SK-N-SH (cell line): ENCODE measurements at regions not wholly inside any gene's neighbourhood (a gene's known extent, or its start where the extent isn't known, plus 50 kb on each side); places are given as distances from the start of the nearest gene placed in this dataset.

ENCODE experiments used
- CTCF ChIA-PET: fragments of 300-600, 350-600 bp; formaldehyde crosslinking; extraction: SDS; loops from one replicate; lab custom pipeline; 2021; lab: Yijun Ruan, JAX
- POLR2A ChIA-PET: fragments of 350-600 bp; sonication (Branson Sonifier 250); formaldehyde crosslinking; extraction: SDS; loops from one replicate; lab custom pipeline; 2020; ENCODE audit warnings: antibody characterized with exemption, inconsistent platforms; lab: Yijun Ruan, JAX
- DNase-seq: peaks from one replicate; pipeline ENCODE4 v3.0.0; 2012
- H2AFZ ChIP-seq: fragments of 200-600 bp; sonication (generic); 2 replicates; pipeline ENCODE4 v1.8.1; 2016; ENCODE audit warnings: antibody characterized with exemption, mild to moderate bottlenecking, low read depth
- H3F3A ChIP-seq: fragments of 200-600 bp; sonication (generic); replicated peaks from 2 replicates; pipeline ENCODE3; 2016; ENCODE audit warnings: antibody characterized with exemption, mild to moderate bottlenecking; ENCODE audit not compliant: insufficient read depth
- H3K27ac ChIP-seq, 2 experiments: fragments of 200-500 bp in 1 of 2; fragments of 200-600 bp in 1 of 2; sonication (Bioruptor generic) in 1 of 2; sonication (generic), shearing (Covaris generic) in 1 of 2; 2 replicates each; pipeline versions ENCODE4 v1.5.1 to v1.6.1; 2014 to 2016; ENCODE audit warnings: low read depth in 2 of 2, inconsistent platforms in 1 of 2, low read length in 1 of 2, mild to moderate bottlenecking in 1 of 2, mixed read lengths in 1 of 2
- H3K27me3 ChIP-seq: fragments of 200-600 bp; sonication (generic), shearing (Covaris generic); 2 replicates; pipeline ENCODE4 v1.6.1; 2016; ENCODE audit warnings: mixed run types; ENCODE audit not compliant: insufficient read depth
- H3K36me3 ChIP-seq, 2 experiments: fragments of 200-500 bp in 1 of 2; fragments of 200-600 bp in 1 of 2; sonication (Bioruptor generic) in 1 of 2; sonication (generic) in 1 of 2; replicated peaks in 1 of 2; 2 replicates each; pipeline versions ENCODE3 to v1.5.1; 2014 to 2016; ENCODE audit warnings: low read length in 1 of 2, mild to moderate bottlenecking in 1 of 2; ENCODE audit not compliant: insufficient read depth in 2 of 2, control insufficient read depth in 1 of 2
- H3K4me1 ChIP-seq, 2 experiments: fragments of 200-500 bp in 1 of 2; fragments of 200-600 bp in 1 of 2; sonication (Bioruptor generic) in 1 of 2; sonication (generic), shearing (Covaris generic) in 1 of 2; 2 replicates each; pipeline versions ENCODE4 v1.5.1 to v1.6.1; 2014 to 2016; ENCODE audit warnings: low read depth in 1 of 2, low read length in 1 of 2, mixed run types in 1 of 2; ENCODE audit not compliant: insufficient read depth in 2 of 2, control insufficient read depth in 1 of 2
- H3K4me2 ChIP-seq: fragments of 200-600 bp; sonication (generic), shearing (Covaris generic); 2 replicates; pipeline ENCODE4 v1.6.1; 2017; ENCODE audit warnings: mixed run types
- H3K4me3 ChIP-seq, 2 experiments: fragments of 200-500 bp in 1 of 2; fragments of 200-600 bp in 1 of 2; sonication (Bioruptor generic) in 1 of 2; sonication (generic), shearing (Covaris generic) in 1 of 2; 2 replicates each; pipeline versions ENCODE4 v1.5.1 to v1.8.1; 2014 to 2016; ENCODE audit warnings: low read depth in 2 of 2, inconsistent platforms in 1 of 2, low read length in 1 of 2, mild to moderate bottlenecking in 1 of 2, mixed read lengths in 1 of 2, moderate library complexity in 1 of 2
- H3K79me2 ChIP-seq: fragments of 200-600 bp; sonication (generic); 2 replicates; pipeline ENCODE4 v1.8.1; 2017; ENCODE audit warnings: mild to moderate bottlenecking; ENCODE audit not compliant: insufficient read depth
- H3K9ac ChIP-seq: fragments of 200-600 bp; sonication (generic); 2 replicates; pipeline ENCODE4 v1.6.1; 2017; ENCODE audit warnings: mixed run types
- H3K9me2 ChIP-seq: fragments of 200-600 bp; sonication (generic); 2 replicates; pipeline ENCODE4 v1.6.1; 2017; ENCODE audit warnings: mixed run types
- H3K9me3 ChIP-seq: fragments of 200-600 bp; sonication (generic); 2 replicates; pipeline ENCODE4 v1.6.1; 2017; ENCODE audit warnings: mixed run types, mild to moderate bottlenecking, moderate library complexity
- H4K20me1 ChIP-seq: fragments of 200-600 bp; sonication (generic); 2 replicates; pipeline ENCODE4 v1.6.1; 2017; ENCODE audit warnings: mild to moderate bottlenecking, mixed run types; ENCODE audit not compliant: insufficient read depth
- ELF1 ChIP-seq: IDR thresholded peaks from 2 replicates; pipeline ENCODE4 v1.4.0; 2012
- EP300 ChIP-seq, 2 experiments: IDR thresholded peaks; 2 replicates each; pipeline versions ENCODE4 v1.4.0 to v1.6.1; 2012; ENCODE audit warnings: borderline replicate concordance in 1 of 2, low read depth in 1 of 2, low read length in 1 of 2
- FOXM1 ChIP-seq: IDR thresholded peaks from 2 replicates; pipeline ENCODE4 v1.4.0; 2012; ENCODE audit warnings: low read depth, mild to moderate bottlenecking
- GABPA ChIP-seq: IDR thresholded peaks from 2 replicates; pipeline ENCODE4 v1.4.0; 2012; ENCODE audit warnings: low read depth, mild to moderate bottlenecking
- GATA2 ChIP-seq: sonication (generic); formaldehyde crosslinking; IDR thresholded peaks from 2 replicates; pipeline ENCODE4 v1.5.0; 2020; ENCODE audit warnings: mild to moderate bottlenecking, missing genetic modification reagents
- JUND ChIP-seq: IDR thresholded peaks from 2 replicates; pipeline ENCODE4 v1.4.0; 2012
- MEF2A ChIP-seq: IDR thresholded peaks from 2 replicates; pipeline ENCODE4 v1.4.0; 2012; ENCODE audit warnings: low read depth, borderline replicate concordance
- NFIC ChIP-seq: IDR thresholded peaks from 2 replicates; pipeline ENCODE4 v1.4.0; 2012; ENCODE audit warnings: borderline replicate concordance
- POLR2AphosphoS5 ChIP-seq: IDR thresholded peaks from 2 replicates; pipeline ENCODE4 v1.6.1; 2012; ENCODE audit warnings: low read depth, low read length
- RFX5 ChIP-seq: IDR thresholded peaks from 2 replicates; pipeline ENCODE4 v1.6.1; 2012; ENCODE audit warnings: mild to moderate bottlenecking, improper control_type of control experiment, low read length
- SIN3A ChIP-seq: IDR thresholded peaks from 2 replicates; pipeline ENCODE4 v1.6.1; 2012; ENCODE audit warnings: low read depth, mild to moderate bottlenecking, low read length, moderate library complexity, borderline replicate concordance
- TAF1 ChIP-seq: IDR thresholded peaks from 2 replicates; pipeline ENCODE4 v1.6.1; 2012; ENCODE audit warnings: low read depth, mild to moderate bottlenecking, low read length, moderate library complexity, borderline replicate concordance
- TEAD4 ChIP-seq: IDR thresholded peaks from 2 replicates; pipeline ENCODE4 v1.4.0; 2012; ENCODE audit warnings: mild to moderate bottlenecking, borderline replicate concordance; ENCODE audit not compliant: insufficient read depth
- USF2 ChIP-seq: fragments of 150-350 bp; IDR thresholded peaks from 2 replicates; pipeline ENCODE4 v1.6.1; 2017; ENCODE audit warnings: antibody characterized with exemption, low read length, low read depth, borderline replicate concordance
- WGBS: methylation state at CpG from one replicate; pipeline ENCODE4 v1.1.6; 2017; ENCODE audit warnings: low lambda C conversion rate; 5-methylcytosine and 5-hydroxymethylcytosine counted together
- TF ChIP-seq, protein P1 (sequence below): fragments of 150-350 bp; IDR thresholded peaks from 2 replicates; pipeline ENCODE4 v1.6.1; 2016; ENCODE audit warnings: mild to moderate bottlenecking, low read depth, low read length
- TF ChIP-seq, protein P2 (sequence below): IDR thresholded peaks from 2 replicates; pipeline ENCODE4; 2012

DNA sequence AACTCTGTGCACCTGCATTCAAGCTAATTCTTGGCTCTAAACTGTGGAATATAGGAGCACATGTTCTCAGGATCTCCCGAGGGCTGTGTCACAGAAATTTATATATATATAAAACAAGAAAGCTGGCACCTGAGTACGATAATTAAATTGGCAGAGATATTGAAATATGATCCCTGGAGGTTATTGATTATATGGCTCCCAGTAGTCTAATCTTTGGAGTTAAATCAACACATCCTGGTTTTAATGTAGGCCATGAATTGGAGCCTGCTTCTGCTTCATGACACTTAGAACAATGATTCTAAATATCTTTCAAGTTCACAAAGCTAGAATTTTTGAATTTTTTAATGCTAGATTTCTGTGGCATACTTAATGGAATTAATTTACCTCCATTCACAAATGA lies 84.3 kb downstream of the CTH start (continued):
- TF ChIP-seq, protein P1, sequence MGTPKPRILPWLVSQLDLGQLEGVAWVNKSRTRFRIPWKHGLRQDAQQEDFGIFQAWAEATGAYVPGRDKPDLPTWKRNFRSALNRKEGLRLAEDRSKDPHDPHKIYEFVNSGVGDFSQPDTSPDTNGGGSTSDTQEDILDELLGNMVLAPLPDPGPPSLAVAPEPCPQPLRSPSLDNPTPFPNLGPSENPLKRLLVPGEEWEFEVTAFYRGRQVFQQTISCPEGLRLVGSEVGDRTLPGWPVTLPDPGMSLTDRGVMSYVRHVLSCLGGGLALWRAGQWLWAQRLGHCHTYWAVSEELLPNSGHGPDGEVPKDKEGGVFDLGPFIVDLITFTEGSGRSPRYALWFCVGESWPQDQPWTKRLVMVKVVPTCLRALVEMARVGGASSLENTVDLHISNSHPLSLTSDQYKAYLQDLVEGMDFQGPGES = no peak
- TF ChIP-seq EP300 (IDR thresholded peaks at IDR 0.05; ENCODE audit: borderline replicate concordance in 1 of 2, low read depth in 1 of 2, low read length in 1 of 2) (no peak), FOXM1 (no peak), RFX5 (no peak), TEAD4 (no peak)
- TF ChIP-seq, protein P2, sequence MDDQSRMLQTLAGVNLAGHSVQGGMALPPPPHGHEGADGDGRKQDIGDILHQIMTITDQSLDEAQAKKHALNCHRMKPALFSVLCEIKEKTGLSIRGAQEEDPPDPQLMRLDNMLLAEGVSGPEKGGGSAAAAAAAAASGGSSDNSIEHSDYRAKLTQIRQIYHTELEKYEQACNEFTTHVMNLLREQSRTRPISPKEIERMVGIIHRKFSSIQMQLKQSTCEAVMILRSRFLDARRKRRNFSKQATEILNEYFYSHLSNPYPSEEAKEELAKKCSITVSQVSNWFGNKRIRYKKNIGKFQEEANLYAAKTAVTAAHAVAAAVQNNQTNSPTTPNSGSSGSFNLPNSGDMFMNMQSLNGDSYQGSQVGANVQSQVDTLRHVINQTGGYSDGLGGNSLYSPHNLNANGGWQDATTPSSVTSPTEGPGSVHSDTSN = no peak

DNA sequence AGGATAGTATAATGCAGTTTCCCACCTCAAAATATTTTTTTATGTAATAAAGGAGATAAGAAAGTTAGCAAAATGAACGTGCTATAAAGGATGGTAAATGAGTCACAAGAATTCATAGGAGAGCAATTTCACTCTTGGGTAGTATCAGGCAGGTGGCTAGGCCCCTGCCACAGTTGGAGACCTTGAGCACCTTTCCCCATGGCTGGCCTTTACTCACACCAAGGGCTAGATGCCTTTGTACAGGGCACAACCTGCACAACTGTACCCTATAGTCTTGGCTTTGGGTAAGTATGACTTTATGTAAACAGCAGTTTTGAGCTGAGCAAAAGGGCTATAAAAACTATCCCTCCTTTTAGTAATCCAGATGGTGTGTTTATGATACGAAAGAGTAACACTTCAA lies 85.1 kb downstream of the CTH start:
- no peaks in the 10 kb centered on the region for H4K20me1 ChIP-seq
- no peak for DNase-seq
- CTCF ChIA-PET = no interaction called here
- no peaks in the 10 kb centered on the region for H3K9me2 ChIP-seq
- H3K4me2 ChIP-seq = no peak overlapping the region
- H3K27ac ChIP-seq = no peak overlapping the region
- H3F3A ChIP-seq = no peaks in the 10 kb centered on the region
- 79% methylated on average over 2 of the region's 2 CpGs for WGBS
- no peaks in the 10 kb centered on the region for H3K79me2 ChIP-seq
- no peak overlapping the region for H3K4me3 ChIP-seq
- H3K9me3 ChIP-seq = no peaks in the 10 kb centered on the region
- POLR2A ChIA-PET = no interaction called here
- H2AFZ ChIP-seq = no peak overlapping the region
- no peak overlapping the region for H3K9ac ChIP-seq
- H3K27me3 ChIP-seq = no peaks in the 10 kb centered on the region
- H3K36me3 ChIP-seq = no peaks in the 10 kb centered on the region
- no peaks in the 10 kb centered on the region for H3K4me1 ChIP-seq
- no peak for TF ChIP-seq ELF1
- TF ChIP-seq POLR2AphosphoS5 = no peak
- no peak for TF ChIP-seq FOXM1
- no peak for TF ChIP-seq TEAD4
- TF ChIP-seq GATA2 = no peak
- TF ChIP-seq NFIC = no peak
- TF ChIP-seq USF2 = no peak

- Histone ChIP-seq H3K9me2 (no peaks in the 10 kb centered on the region), H3K27ac (no peak overlapping the region), H3K79me2 (no peaks in the 10 kb centered on the region), H3K36me3 (no peaks in the 10 kb centered on the region), H3K4me1 (no peaks in the 10 kb centered on the region), H4K20me1 (no peaks in the 10 kb centered on the region), H3K9ac (no peak overlapping the region), H3F3A (no peaks in the 10 kb centered on the region), H3K4me2 (no peak overlapping the region), H2AFZ (no peak overlapping the region), H3K4me3 (no peak overlapping the region), H3K27me3 (no peaks in the 10 kb centered on the region), H3K9me3 (no peaks in the 10 kb centered on the region)
- no peak for DNase-seq
- WGBS = 71% methylated on average over 3 of the region's 3 CpGs
- ChIA-PET CTCF (interaction anchor here (1.2 kb wide), 1 partner anchor 12 kb away, joined by 3 read pairs; no protein-coding TSS in a partner anchor), POLR2A (no interaction called here)
- TF ChIP-seq SIN3A = no peak
- no peak for TF ChIP-seq GABPA
- TF ChIP-seq MEF2A = no peak
- TF ChIP-seq JUND = no peak
- no peak for TF ChIP-seq TAF1
Measured at GRCh38 chr1:70497152-70497551, 86.1 kb downstream of the CTH start.
